Astrocyte of the cerebellum (primary cell): ENCODE measurements at regions not wholly inside any gene's neighbourhood (a gene's known extent, or its start where the extent isn't known, plus 50 kb on each side); places are given as distances from the start of the nearest gene placed in this dataset.

Source experiments
- DNase-seq: peaks from one replicate; pipeline ENCODE4 v3.0.0-alpha.2; 2011; ENCODE audit warnings: low read depth
- H3K4me3 ChIP-seq: 2 replicates; pipeline ENCODE4 v1.5.1; 2011; ENCODE audit warnings: mild to moderate bottlenecking, low read depth, low read length, moderate library complexity
- in situ Hi-C: cut with HindIII; loops from 2 replicates; pipeline ENCODE4 v1.10.0; 2017; ENCODE audit warnings: low sequenced_read_pairs
- TF ChIP-seq, protein P1 (sequence below): IDR thresholded peaks from 2 replicates; pipeline ENCODE4 v1.5.1; 2012; ENCODE audit warnings: low read length, low read depth, moderate library complexity, mild to moderate bottlenecking; ENCODE audit errors: missing control alignments

DNA sequence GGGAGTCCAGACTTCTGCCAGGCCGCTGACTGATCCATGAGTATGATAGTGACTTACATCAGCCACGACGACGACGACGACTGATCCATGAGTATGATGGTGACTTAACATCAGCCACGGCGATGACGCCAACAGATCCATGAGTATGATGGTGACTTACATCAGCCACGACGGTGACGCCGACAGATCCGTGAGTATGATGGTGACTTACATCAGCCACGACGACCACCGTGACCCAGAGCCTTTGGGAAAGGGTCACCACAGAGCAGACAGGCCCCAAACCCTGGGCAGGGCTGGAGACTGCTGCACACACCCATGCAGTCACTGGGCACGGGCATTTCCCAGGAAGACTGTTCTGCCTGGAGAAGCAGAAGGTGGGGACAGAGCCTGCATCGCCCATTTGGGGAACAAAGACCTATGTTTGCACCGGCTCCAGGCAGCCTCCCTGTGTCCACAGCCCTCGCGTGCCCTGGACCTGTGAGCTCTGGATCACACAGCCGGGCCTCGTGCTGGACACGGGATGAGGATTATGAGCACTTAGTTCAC, 130.9 kb upstream of the SPACA7 start:
- in situ Hi-C loops, result loop anchor here (25.0 kb wide), 1 partner anchor 92 kb away; no protein-coding TSS in a partner anchor
- H3K4me3 ChIP-seq, result no peak overlapping the region
- TF ChIP-seq, protein P1, sequence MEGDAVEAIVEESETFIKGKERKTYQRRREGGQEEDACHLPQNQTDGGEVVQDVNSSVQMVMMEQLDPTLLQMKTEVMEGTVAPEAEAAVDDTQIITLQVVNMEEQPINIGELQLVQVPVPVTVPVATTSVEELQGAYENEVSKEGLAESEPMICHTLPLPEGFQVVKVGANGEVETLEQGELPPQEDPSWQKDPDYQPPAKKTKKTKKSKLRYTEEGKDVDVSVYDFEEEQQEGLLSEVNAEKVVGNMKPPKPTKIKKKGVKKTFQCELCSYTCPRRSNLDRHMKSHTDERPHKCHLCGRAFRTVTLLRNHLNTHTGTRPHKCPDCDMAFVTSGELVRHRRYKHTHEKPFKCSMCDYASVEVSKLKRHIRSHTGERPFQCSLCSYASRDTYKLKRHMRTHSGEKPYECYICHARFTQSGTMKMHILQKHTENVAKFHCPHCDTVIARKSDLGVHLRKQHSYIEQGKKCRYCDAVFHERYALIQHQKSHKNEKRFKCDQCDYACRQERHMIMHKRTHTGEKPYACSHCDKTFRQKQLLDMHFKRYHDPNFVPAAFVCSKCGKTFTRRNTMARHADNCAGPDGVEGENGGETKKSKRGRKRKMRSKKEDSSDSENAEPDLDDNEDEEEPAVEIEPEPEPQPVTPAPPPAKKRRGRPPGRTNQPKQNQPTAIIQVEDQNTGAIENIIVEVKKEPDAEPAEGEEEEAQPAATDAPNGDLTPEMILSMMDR, result no peak

DNA sequence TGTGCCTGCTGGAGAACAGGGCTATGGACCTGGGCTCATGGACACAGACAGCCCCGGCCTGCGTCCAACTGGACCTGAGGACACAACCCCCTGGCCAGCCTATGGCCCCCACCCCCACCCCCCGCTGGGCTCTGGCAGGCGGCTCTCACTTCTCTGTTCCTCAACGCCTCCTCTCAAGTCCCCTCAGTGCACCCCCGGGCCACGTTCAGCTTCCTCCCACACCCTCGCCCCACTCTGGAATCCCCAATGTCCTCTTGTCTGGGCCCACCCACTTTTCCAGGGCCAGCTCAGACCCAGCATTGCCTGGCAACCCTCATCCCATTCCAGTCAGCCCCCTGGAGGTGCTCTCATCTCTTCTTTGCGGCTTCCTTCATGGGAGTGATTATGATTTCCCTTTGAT, 130.2 kb upstream of the SPACA7 start:
- TF ChIP-seq, protein P1, result no peak
- in situ Hi-C loops, result loop anchor here (25.0 kb wide), 1 partner anchor 91 kb away; no protein-coding TSS in a partner anchor
- no peak overlapping the region for H3K4me3 ChIP-seq
- no peak for DNase-seq

More for the DNA sequence above, 130.9 kb upstream of the SPACA7 start:
- no peak for DNase-seq

DNA sequence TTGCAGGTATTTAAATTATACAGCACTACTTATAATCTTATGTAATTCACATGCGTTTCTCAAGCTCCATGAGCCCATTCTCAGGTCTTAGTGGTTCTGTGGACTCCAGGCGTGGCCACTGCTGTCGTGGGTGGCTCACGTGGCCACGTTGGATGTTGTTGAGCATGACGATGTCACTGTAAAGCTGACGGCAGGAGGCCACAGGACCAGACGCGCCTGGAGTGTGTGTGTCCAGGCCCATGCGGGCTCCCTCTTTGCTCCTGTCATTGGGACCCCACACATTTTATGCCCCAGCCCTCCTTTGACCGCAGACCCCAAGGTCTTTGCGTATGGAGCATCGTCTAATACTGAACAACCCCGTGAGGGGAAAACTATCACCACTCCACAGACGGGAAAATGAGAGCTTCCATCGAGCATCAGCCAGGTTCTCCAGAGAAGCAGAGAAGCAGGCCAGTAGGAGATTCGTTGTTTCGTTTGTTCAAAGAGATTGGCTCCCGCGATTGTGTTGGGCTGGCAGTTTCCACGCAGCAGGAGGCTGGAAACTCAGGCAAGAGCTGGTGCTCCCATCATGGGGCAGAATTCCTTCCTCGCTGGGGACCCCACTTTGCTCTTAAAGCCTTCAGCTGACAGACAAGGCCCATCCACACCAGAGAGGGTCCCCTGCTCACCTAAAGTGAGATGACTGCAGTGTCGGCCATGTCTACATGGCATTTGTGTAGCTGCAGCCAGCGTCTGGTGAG, 129.3 kb upstream of the SPACA7 start:
- in situ Hi-C loops, result loop anchor here (25.0 kb wide), 1 partner anchor 90 kb away; no protein-coding TSS in a partner anchor
- H3K4me3 ChIP-seq, result no peak overlapping the region
- TF ChIP-seq, protein P1, result no peak
- DNase-seq, result no peak

DNA sequence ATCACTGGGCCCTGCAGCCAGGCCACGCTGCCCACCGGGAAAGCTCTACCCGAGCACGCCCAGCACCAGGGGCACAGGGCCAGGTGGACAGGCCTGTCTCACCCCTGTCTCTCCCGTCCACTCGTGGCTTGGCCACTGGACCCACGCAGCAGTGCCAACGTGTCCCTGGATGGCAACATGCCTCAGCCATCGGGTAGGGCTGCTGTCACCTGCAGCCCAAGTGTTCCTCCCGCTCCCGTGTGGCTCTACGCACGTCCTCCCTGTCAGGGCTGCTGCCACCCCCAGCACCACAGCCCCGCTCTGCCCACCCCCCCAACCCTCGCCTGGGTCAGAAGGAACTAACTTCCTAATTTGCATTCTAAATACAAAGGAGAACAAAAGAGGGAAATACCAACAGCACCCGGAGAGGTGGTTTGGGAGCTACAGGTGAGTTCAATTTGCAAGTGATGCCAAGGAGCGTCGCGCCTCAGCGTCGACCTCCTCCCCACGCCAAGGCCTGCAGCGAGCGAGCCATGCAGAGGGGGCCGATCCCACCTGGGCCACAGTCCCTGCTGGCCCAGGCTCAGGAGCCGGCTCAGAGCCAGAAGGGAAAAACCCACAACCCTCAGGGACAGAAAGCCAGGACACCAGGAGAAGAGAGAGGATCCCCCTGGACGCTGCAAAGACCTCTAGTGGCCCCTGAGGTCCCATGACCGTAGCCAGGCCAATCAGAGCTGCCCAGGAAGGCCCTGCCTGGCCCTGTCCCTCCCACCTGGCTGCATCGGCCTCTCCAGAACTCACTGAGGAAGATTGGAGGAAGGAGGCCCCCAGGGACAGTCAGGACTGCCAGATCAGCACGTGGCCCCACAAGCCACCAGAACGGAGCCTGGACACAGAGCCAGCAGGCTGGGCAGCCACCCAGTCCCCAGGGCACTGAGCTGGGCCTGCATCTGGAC, 128.4 kb upstream of the SPACA7 start:
- TF ChIP-seq, protein P1, result no peak
- H3K4me3 ChIP-seq, result no peak overlapping the region
- no peak for DNase-seq
- in situ Hi-C loops, result loop anchor here (25.0 kb wide), 1 partner anchor 90 kb away; no protein-coding TSS in a partner anchor

DNA sequence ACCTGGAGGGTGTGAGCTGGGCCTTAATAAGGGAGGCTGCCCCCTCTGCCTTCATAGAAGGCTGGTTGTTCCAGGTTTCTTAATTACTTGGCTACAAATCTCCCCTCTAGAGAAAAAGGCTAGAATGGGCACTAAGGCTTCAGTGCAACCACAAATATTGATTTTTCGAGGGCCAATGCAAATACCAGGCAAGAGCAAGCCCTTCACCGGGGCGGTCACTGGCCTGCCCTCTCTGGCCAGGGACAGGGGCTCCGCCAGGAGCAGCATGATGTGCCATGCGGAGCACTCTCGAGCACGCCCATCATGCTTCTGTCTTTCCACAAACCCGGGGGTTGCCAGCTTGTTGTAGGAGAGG, 127.8 kb upstream of the SPACA7 start:
- TF ChIP-seq, protein P1, result no peak
- in situ Hi-C loops, result loop anchor here (25.0 kb wide), 1 partner anchor 89 kb away; no protein-coding TSS in a partner anchor
- DNase-seq, result no peak
- H3K4me3 ChIP-seq, result no peak overlapping the region

DNA sequence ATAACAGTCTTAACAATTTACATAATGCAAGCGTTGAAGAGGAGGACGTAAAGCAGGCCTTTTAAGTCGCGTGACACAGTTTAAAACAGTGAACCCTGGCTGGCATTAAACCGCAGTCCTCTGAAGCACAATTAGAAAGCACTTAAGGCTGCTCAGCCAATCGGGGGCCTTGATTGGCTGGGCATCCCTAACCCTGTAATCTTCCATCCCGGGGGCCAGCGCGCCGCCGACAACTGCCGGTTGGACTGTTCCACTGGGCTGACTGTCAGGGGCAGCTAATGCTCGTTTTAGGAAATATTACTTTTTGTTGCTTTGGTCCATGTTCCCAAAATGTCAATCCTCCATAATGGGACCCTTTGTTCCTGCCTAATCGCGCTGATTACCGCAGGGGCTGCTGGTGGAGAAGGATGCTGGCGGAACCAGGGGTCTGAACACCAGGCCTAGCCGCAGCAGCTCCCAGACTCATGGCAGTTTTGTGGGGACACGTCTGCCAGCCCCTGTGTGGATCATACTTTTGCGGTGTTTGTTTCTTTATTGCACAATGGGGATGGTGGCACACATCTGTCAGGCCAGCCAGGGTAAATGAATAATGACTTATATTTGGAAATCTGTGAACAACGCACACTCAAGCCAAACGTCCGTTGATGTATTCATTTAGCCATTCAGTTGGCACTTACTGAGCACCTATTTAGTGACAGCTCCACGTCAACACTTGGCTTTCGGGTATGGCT, 127.1 kb upstream of the SPACA7 start:
- in situ Hi-C loops, result loop anchor here (25.0 kb wide), 1 partner anchor 88 kb away; no protein-coding TSS in a partner anchor
- TF ChIP-seq, protein P1, result no peak
- no peak for DNase-seq
- H3K4me3 ChIP-seq, result no peak overlapping the region
